Endometrium (tissue), 2 donors: ENCODE measurements at regions not wholly inside any gene's neighbourhood (a gene's known extent, or its start where the extent isn't known, plus 50 kb on each side); places are given as distances from the start of the nearest gene placed in this dataset.
"Not testable (repeated sequence)": the region's sequence is repeated elsewhere in the genome, so short reads cannot be mapped to it uniquely, and the experiment has no call there.

Experiments
- FAIRE-seq: peaks from 2 replicates; lab custom pipeline; 2012; peaks lifted over from hg19 to GRCh38; lab: Jason Lieb, UNC
- donor health status: control.
- donor health status: control.

GRCh38 chr7:114180556-114181266, 233.9 kb upstream of the FOXP2 start:
- FAIRE-seq = no peak

GRCh38 chr7:114175125-114175524, 239.5 kb upstream of the FOXP2 start:
- FAIRE-seq = no peak

DNA sequence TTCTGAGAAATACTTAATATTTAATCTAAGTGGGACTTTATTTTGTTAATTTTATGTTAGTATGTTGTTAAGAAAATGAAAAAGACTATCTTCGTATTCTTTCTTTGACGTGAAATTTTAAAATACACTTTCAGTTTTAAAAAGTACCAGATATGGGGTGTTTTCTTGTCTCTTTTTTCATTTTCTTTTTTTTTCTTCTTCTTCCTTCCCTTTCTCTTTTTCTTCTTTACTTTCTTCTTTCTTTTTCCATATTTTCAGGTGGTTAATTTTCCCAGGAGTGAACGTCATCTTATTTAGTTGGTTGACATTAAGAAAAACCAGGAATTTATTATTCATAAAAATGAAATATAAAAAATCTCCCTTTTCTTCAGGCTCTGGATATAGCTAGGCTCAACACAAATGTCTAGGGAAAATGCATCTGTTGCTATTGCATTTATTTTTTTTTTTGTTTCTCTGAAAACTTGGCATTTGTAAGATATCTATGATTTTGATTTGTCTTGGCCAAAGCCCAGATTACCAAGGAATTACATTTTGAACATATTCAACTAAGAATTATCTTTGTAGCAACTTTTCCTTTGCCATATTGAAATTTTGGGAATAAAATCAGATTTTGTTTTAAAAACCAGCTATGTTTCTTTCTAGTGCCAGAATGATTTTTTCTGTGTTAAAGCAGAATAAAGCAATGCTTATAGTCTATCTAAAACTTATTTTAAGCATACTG, 241.3 kb upstream of the FOXP2 start:
- no peak for FAIRE-seq

DNA sequence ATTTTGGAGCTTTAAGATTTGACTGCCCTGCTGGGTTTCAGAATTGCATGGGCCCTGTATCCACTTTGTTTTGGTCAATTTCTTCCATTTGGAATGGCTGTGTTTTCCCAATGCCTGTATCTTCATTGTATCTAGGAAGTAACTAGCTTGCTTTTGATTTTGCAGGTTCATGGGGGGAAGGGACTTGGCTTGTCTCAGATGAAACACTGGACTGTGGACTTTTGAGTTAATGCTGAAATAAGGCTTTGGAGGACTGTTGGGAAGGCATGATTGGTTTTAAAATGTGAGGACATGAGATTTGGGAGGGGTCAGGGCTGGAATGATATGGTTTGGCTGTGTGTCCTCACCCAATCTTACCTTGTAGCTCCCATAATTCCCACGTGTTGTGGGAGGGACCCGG, 245.2 kb upstream of the FOXP2 start:
- FAIRE-seq = not testable (repeated sequence)

DNA sequence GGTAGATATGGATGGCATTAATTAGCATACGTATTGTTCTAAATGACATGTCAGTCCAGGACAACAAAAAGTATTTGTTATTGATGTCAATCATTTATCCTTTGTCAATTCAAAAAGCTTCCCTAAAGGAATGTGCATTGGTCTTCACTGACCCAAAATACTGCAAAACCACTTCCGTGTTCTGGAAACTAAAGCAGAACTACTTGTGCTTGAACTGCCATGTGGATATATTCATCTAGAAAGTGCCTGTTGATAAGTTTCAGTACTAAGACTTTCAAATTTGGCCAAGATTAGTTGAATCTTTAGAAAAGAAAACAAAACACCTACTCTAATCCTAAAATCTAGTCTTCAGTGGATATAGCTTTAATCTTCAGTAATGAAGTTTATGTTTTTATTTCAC, 242.1 kb upstream of the PPP1R3A start:
- FAIRE-seq = no peak

GRCh38 chr7:114158854-114159253, 240.0 kb upstream of the PPP1R3A start:
- no peak for FAIRE-seq

GRCh38 chr7:114158275-114158674, 239.5 kb upstream of the PPP1R3A start:
- no peak for FAIRE-seq

DNA sequence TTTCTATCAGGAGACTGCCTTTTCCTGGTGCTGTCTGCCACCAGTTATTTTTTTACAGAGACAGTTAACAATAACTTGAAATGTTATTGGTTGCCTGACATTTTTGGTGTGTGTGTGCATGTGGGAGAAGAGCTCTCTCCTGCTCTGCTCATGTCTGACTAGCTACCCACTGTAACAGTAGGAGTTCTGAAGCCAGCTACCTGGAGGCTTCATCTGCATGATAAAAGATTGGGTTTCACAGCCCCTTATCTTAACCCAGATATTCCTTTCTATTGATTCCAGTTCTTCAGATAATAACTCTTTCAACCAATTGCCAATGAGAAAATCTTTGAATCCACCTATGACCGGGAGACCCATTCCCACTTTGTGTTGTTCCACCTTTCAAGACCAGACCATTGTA, 237.4 kb upstream of the PPP1R3A start:
- FAIRE-seq = no peak

- no peak for FAIRE-seq
Observed at GRCh38 chr7:114155116-114156110, 236.6 kb upstream of the PPP1R3A start.

DNA sequence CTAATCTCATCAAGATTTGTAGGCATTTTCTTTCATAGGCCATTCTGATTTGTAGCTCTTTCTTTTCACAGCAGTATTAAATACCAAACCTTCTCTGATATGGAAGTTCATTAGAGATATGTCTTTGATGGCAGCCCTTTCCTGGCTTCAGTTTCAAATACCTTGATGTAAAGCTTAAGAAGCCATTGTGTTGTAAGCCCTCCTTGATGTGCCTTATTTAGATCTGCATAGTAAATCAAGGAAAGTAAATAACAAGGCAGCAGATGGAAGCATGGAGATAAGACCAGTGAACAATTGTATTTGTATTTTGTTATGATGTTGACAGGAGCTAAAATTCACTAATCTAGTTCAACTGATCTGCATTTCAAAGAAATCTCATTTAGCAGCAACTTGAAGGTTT, 234.9 kb upstream of the PPP1R3A start:
- FAIRE-seq = no peak

GRCh38 chr7:114152314-114152938, 233.6 kb upstream of the PPP1R3A start:
- FAIRE-seq = no peak

- FAIRE-seq = no peak
Observed at GRCh38 chr7:114151777-114152176, 233.0 kb upstream of the PPP1R3A start.

DNA sequence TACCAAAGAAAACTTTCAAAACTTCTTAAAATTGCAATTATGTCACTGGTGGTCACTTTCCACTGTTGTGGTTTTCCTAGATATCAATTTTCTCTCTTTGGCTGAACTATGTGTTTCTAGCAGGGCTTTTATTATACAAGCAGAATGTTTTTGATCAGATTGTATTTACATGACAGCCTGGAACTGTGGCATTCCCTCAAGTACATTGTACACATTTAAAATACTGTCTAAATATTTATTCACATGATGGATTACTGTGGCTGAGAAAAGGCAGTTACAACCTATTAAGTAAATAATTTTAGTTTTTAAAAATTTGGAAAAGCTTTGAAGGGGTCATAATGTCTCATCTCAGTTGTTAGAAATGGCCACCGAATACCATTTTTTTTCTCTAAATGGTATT, 231.9 kb upstream of the PPP1R3A start:
- no peak for FAIRE-seq

DNA sequence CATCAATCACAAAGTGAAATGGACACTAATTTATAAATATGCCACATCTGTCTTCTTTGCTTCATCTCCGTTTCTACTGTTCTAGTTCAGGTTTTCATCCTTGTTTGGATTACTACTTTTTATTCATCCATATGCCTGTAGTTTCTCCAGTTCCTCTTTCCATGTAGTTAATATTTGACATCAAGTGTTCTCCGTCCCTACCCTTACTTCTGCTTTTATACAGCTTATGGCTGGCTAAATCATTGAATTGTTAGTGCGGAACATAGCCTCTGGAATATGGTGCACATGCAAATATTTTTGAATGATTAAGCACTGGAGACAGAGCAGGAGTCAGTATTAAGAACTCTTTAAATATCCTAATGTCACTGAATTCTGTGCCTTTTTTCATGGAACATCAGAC, 230.0 kb upstream of the PPP1R3A start:
- no peak for FAIRE-seq

GRCh38 chr7:114141415-114141814, 222.6 kb upstream of the PPP1R3A start:
- FAIRE-seq = no peak

- FAIRE-seq = no peak
Observed at GRCh38 chr7:114140561-114140960, 221.8 kb upstream of the PPP1R3A start.

GRCh38 chr7:114139690-114140089, 220.9 kb upstream of the PPP1R3A start:
- not testable (repeated sequence) for FAIRE-seq

DNA sequence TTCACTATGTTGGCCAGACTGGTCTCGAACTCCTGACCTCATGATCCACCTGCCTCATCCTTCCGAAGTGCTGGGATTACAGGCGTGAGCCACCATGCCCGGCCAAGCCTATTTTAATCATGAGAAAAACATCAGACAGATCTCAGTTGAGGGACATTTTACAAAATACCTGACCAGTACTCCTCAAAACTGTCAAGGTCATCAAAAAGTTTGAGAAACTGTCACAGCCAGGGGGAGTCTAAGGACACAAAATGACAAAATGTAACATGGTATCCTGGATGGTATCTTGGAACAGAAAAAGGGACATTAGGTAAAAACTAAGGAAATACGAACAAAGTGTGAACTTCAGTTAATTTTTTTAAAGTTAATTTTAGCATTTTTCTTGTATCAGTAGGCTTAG, 219.8 kb upstream of the PPP1R3A start:
- FAIRE-seq = no peak

DNA sequence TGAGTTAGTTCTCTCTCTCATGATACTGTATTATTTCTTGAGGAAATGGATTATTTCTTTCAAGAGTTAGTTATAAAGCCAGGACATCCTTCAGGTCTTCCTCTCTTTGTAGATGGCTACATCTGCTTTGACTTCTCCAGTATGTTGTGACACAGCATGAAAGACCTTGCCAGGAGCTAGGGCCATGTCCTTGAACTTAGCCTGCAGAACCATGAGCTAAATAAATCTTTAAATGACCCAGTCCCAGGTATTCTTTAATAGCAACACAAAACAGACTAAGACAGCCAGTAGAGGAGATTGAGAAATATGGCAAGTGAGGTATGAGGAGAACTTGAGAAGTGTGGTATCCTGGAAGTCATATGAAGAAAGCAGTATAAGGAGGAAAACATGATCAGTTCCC, 214.9 kb upstream of the PPP1R3A start:
- no peak for FAIRE-seq

- FAIRE-seq = no peak
Observed at GRCh38 chr7:114130866-114131265, 212.1 kb upstream of the PPP1R3A start.

DNA sequence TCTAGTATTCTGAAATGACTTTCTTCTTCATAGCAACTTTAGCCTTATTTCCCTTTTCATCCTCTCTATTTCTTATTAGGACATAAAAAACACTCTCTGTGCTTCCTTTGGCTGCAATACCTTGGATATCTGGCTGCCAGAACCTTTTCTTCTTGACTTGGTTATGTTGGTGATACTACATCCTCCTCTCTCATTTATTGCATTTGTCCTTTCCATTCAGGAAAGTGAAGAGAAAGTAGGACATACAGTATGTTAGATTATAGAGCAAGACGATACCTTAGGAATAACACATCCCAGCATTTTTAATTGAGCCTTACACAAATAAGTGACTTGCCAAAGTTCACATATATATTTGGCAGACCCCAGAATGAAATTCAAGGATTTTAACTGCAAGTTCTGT, 210.1 kb upstream of the PPP1R3A start:
- no peak for FAIRE-seq

DNA sequence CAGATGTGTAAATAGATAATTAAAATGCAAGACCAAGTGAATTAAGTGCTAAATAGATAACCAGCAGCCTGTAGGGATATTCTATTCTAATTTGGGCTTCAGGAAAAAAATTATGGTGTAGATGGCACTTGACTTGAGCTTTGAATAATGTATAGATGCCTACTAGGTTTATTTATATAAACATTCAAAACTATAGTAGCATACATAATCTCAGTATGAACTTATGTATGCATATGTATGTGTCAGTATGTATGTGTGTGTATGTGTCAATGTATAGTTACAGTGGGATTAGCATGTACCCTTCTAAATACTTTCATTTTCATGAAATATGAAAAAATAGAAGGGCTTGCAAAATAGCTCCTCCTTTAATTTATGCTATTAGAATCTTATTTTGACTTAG, 207.3 kb upstream of the PPP1R3A start:
- FAIRE-seq = no peak
